ENCODE measurements at regions not wholly inside any gene's neighbourhood (a gene's known extent, or its start where the extent isn't known, plus 50 kb on each side); places are given as distances from the start of the nearest gene placed in this dataset.

DNA sequence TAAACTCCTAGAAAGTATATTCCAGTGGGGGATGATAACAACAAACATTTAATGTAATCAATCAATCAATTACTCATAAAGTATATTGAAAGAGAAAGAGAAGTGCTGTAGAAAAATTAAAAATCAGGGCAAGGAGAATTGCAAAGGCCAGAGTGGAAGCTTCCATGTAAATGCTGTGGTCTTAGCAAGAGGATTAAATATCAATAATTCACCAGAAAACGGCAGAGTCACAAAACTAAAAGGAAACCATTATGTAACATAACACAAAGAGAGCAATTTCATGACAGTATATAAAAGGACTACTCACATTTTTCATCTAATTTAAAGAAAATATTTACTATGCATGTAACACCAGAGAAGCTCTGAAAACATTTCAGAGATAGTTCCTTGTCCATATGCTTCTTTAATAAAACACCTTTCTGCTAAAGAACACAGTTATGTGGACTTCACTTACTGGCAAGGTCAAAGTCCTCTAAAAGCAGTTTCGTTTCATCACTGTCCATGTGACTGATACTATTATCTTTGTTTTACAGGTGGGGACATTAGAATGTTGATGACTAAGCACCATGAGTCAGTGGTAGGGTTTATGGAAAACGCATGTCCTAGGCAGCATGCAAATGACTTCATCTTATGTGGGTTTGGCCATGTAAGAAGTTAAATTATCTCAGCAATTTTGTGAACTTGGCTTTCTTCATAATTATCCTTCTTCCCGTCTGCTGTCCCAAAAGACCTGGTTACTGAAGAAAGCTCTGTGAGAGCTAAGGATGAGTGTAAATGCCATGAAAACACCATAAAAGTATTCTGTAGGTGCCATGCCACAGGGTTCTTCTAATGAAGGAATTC is 185.8 kb upstream of the TENT5A start:
- peaks cover 2% of the 10 kb centered on the region for H3K4me1 ChIP-seq (ENCODE audit: insufficient read depth)
- H3K27ac ChIP-seq, result no peak overlapping the region
- H3K9me3 ChIP-seq, result no peaks in the 10 kb centered on the region
- no peaks in the 10 kb centered on the region for H3K36me3 ChIP-seq
- DNase-seq, result no peak
- no peaks in the 10 kb centered on the region for H3K27me3 ChIP-seq
- no peak overlapping the region for H3K4me3 ChIP-seq
- WGBS, 3 donors, result 35 to 38% (median 36%) methylated on average over 4 of the region's 4 CpGs
- intact Hi-C loops (cut with DNase I), result no loop called here
- TF ChIP-seq EP300 (IDR thresholded peaks at IDR 0.05) (no peak), POLR2A (IDR thresholded peaks at IDR 0.05) (no peak)
- TF ChIP-seq, protein P1, sequence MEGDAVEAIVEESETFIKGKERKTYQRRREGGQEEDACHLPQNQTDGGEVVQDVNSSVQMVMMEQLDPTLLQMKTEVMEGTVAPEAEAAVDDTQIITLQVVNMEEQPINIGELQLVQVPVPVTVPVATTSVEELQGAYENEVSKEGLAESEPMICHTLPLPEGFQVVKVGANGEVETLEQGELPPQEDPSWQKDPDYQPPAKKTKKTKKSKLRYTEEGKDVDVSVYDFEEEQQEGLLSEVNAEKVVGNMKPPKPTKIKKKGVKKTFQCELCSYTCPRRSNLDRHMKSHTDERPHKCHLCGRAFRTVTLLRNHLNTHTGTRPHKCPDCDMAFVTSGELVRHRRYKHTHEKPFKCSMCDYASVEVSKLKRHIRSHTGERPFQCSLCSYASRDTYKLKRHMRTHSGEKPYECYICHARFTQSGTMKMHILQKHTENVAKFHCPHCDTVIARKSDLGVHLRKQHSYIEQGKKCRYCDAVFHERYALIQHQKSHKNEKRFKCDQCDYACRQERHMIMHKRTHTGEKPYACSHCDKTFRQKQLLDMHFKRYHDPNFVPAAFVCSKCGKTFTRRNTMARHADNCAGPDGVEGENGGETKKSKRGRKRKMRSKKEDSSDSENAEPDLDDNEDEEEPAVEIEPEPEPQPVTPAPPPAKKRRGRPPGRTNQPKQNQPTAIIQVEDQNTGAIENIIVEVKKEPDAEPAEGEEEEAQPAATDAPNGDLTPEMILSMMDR (IDR thresholded peaks at IDR 0.05), result no peak

DNA sequence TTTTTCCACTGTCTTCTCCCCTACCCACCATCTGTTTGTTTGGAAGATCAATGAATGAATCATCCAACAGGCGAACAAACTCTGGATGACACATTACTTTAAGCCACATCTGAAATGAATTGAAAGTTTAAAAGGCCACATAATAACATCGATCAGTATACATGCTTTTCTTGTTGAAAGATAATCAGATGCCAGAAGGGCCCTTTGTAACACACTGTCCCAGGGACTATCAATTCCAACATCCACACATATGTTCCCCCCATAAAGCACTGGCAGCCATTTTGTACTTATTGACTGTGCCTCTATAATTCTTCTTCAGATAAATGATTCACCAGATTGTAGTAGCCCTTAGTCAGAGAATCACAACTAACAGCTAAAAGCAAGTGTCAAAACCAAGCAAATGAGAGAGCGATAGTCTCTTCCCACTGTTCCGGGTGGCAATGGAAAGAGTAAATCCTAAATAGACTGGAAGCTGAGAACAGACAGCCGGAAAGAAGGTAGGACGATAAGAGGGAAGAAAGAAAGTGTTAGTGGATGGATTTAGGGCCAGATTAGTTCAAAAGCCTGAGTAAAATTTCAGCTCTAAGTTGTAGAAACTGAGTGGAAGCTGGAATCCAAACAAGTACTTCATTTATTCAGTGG is 184.9 kb upstream of the TENT5A start:
- 77 to 86% (median 83%) methylated on average over 6 of the region's 6 CpGs for WGBS, 3 donors
- no peaks in the 10 kb centered on the region for H3K27me3 ChIP-seq
- H3K4me3 ChIP-seq, result no peak overlapping the region
- no peak for TF ChIP-seq POLR2A (IDR thresholded peaks at IDR 0.05)
- TF ChIP-seq EP300 (IDR thresholded peaks at IDR 0.05), result no peak
- TF ChIP-seq, protein P1 (IDR thresholded peaks at IDR 0.05), result no peak
- intact Hi-C loops (cut with DNase I), result no loop called here
- H3K27ac ChIP-seq, result no peak overlapping the region
- H3K9me3 ChIP-seq, result no peaks in the 10 kb centered on the region
- H3K4me1 ChIP-seq (ENCODE audit: insufficient read depth), result peaks cover 2% of the 10 kb centered on the region
- no peaks in the 10 kb centered on the region for H3K36me3 ChIP-seq
- DNase-seq, result no peak

DNA sequence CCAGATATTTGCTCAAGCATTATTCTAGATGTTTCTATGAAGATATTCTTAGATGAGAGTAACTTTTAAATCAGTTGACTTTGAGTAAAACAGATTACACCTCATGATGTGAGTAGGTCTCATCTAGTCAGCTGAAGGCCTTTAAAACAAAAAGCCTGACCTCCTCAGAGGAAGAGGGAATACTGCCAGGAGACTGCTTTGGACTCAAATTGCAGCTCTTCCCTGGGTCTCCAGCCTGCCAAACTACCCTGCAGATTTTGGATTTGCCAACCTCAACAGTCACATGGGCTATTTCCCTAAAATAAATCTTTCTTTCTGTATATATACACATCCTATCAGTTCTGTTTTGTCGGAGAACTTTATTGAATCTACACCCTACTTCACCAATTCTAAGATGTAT is 182.5 kb upstream of the TENT5A start:
- no peaks in the 10 kb centered on the region for H3K9me3 ChIP-seq
- peaks cover 2% of the 10 kb centered on the region for H3K4me1 ChIP-seq (ENCODE audit: insufficient read depth)
- H3K27ac ChIP-seq, result no peak overlapping the region
- WGBS, 3 donors, result 86 to 100% (median 96%) methylated on average over 1 of the region's 1 CpG
- H3K4me3 ChIP-seq, result no peak overlapping the region
- TF ChIP-seq EP300 (IDR thresholded peaks at IDR 0.05), result no peak
- TF ChIP-seq POLR2A (IDR thresholded peaks at IDR 0.05), result no peak
- TF ChIP-seq, protein P1 (IDR thresholded peaks at IDR 0.05), result no peak
- no peaks in the 10 kb centered on the region for H3K36me3 ChIP-seq
- intact Hi-C loops (cut with DNase I), result no loop called here
- H3K27me3 ChIP-seq, result no peaks in the 10 kb centered on the region
- no peak for DNase-seq

DNA sequence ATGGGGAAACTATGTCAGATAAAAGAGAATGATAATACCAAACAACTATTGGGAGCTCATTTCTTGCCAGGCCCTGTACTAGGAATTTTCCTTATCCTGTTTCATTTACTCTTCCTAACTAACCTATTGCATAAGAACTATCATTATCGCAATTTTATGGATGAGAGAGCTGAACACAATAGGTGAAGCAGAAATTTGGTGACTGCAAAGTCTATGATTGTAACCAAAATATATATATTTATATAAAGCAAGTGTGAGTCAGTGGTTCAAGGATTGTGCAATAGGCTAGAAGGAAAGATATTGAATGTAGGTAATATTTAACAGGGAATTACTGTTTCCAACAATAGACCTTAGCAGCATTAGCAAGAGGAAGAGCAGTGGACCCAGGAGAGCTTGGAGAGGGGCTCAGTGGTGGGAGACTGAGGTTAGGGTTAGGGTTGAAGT is 181.1 kb upstream of the TENT5A start:
- H3K9me3 ChIP-seq, result no peaks in the 10 kb centered on the region
- no peak for DNase-seq
- no peaks in the 10 kb centered on the region for H3K36me3 ChIP-seq
- TF ChIP-seq EP300 (IDR thresholded peaks at IDR 0.05), result no peak
- TF ChIP-seq, protein P1 (IDR thresholded peaks at IDR 0.05), result no peak
- no peak for TF ChIP-seq POLR2A (IDR thresholded peaks at IDR 0.05)
- H3K4me3 ChIP-seq, result no peak overlapping the region
- WGBS, 3 donors, result 95 to 97% (median 95%) methylated on average over 1 of the region's 1 CpG
- H3K27ac ChIP-seq, result no peak overlapping the region
- no peaks in the 10 kb centered on the region for H3K4me1 ChIP-seq (ENCODE audit: insufficient read depth)
- intact Hi-C loops (cut with DNase I), result no loop called here
- no peaks in the 10 kb centered on the region for H3K27me3 ChIP-seq
